Islet precursor cell (in vitro differentiated cells): ENCODE measurements at regions not wholly inside any gene's neighbourhood (a gene's known extent, or its start where the extent isn't known, plus 50 kb on each side); places are given as distances from the start of the nearest gene placed in this dataset.
"Not testable (repeated sequence)": the region's sequence is repeated elsewhere in the genome, so short reads cannot be mapped to it uniquely, and the experiment has no call there.

Experiments
- DNase-seq: peaks from one replicate; pipeline ENCODE4 v3.0.0-alpha.2; 2018

GRCh38 chr9:2279138-2279537 lies 264.0 kb downstream of the SMARCA2 start:
- DNase-seq = not testable (repeated sequence)

- peak; percentile 96 for DNase-seq
Observed at GRCh38 chr9:2281031-2281802, 266.1 kb downstream of the SMARCA2 start.

DNA sequence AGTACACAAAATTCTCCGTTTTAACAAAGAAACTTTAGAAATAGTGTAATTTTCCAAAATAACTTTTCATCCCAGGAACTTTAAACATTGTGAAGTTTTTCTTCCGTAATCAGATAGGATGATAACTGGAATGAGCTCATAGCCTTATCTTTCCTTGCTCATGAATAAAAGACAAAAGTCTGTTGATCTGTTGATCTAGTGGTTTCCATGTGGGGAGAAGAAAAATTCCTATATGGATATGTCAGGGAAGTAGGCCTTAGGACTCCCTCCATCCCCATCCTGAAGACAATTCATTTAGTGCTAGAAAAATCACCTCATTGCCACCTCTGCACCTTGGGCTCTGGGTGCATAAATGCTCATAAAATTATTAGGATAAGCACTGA lies 266.6 kb downstream of the SMARCA2 start:
- no peak for DNase-seq

GRCh38 chr9:2284770-2285169 lies 269.6 kb downstream of the SMARCA2 start:
- DNase-seq = no peak

- no peak for DNase-seq
Observed at GRCh38 chr9:2285416-2286332, 270.5 kb downstream of the SMARCA2 start.

DNA sequence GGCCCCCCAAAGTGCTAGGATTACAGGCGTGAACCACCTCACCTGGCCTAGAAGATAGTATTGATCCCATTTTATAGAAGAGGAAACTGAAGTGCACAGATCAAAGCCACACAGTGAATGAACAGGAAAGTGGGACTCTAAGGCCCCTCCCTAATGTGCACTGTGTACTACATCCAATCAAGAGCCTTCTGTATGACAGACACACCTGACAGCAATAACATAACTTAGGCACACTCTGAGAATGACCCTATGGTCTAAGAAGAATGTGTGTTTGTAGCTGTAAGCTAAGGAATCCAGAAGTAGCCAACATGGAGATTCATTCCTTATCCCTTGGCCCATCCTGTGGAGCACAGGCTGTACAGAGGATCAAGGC lies 271.2 kb downstream of the SMARCA2 start:
- DNase-seq = no peak

GRCh38 chr9:2286825-2287455 lies 271.8 kb downstream of the SMARCA2 start:
- no peak for DNase-seq

- DNase-seq = no peak
Observed at GRCh38 chr9:2288309-2288708, 273.2 kb downstream of the SMARCA2 start.

GRCh38 chr9:2289263-2289662 lies 274.1 kb downstream of the SMARCA2 start:
- no peak for DNase-seq

DNA sequence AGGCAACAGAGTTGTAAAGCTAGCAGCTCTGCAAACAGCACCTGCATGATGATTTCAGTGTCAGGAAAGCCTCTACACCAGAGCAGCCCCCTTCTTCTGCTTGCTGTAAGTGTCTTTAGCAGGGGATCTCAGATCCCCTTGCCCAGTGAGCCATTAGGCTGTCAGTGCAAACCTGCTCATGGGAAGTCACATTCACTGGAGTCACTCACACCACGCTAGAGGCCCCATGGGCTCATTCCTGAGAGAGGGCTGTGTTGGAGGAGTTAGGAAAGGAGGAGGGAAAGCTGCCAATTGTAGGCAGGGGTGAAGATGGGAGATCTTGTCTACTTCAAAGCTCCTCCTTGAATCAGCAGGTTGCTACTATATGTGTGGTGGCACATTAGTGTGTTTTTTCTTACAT lies 275.2 kb downstream of the SMARCA2 start:
- no peak for DNase-seq

GRCh38 chr9:2291980-2292704 lies 277.0 kb downstream of the SMARCA2 start:
- DNase-seq = no peak

DNA sequence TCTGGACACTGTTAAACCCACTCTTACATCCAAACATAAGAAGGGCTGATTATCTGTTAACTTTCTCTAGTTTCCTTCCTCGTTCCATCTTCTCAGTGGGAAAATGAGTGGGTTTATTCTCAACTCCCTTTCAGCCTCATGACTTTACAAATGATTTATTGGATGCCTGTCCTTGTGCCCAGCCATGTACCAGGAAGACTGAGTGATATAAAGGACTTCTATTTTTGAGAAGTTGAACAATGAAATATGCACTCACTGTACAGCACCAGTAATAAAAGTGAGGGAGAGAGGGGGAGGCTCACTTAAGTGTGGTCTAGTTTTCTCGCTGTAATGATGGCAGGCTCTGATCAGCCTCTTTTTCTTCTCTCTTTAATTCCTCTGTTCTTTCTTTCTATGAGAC lies 277.6 kb downstream of the SMARCA2 start:
- DNase-seq = no peak

- no peak for DNase-seq
Observed at GRCh38 chr9:2297771-2298170, 282.6 kb downstream of the SMARCA2 start.

- no peak for DNase-seq
Observed at GRCh38 chr9:2298217-2298616, 283.1 kb downstream of the SMARCA2 start.

DNA sequence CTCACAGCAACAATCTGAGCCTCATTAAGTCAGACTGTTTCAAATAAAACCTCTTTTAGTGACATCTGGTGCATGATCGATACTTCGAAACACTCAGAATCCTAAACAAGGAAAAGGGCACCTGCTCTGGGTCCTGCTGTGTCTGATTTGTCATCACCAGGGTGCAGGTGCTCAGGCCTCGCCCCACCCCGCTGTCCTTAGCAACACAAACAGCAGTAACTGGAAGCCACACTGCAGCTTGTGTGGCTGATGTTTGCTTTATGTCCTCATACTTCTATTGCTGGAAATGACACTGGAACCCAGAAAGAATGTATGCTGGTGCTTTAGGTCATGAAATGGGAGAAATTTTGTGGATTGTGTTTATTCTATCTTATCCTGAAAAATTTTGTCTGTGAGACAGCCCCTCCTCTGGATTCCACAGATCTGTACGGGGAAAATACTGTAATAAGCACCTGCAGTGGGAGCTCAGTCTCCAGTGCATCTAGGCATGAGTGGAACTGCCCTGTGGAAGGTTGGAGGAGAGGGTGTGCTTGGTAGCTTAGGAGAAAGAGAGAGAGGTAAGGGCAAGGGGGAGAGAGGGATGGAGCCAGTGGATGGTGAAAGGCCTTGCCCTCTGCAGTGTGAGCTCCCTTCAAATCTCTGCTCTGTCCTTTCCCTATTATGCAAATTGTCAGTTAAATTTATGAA lies 284.2 kb downstream of the SMARCA2 start:
- DNase-seq = no peak

DNA sequence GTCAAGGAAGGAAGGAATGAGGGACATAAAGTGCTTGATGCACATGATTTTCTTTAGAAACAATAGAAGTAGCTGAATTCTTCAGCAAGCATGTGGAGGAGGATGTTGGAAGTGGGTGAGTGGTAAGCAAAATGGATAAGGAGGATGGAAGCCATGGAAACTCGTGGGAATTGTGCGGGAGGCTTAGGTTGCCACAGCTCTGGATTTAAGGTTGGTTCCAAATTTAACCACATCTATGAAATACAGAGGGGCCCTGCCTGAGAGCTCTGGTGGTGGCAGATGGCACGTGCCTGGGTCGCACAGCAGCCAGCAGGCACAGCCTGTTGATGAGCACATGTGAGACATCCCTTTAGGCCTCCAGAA lies 284.7 kb downstream of the SMARCA2 start:
- DNase-seq = no peak

GRCh38 chr9:2300325-2300724 lies 285.2 kb downstream of the SMARCA2 start:
- DNase-seq = no peak

DNA sequence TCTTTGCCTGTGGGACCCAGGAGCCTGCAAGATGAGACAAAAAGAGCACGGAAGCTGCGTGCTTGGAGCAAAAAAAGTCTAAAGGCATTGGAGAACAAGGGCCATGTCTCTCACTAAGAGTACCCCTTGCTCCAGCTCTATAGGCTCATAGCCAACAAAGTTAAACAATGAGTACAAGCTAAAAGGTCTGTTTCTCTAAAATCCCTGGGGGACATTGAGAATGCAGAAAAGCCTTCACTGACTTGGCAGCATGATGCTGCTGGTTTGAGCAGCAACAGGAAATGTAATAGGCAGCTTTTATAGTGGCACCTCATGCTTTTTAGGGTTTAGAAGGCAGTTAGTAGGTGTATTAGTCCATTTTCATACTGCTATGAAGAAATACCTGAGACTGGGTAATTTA lies 287.5 kb downstream of the SMARCA2 start:
- no peak for DNase-seq

- no peak for DNase-seq
Observed at GRCh38 chr9:2303056-2303455, 287.9 kb downstream of the SMARCA2 start.

DNA sequence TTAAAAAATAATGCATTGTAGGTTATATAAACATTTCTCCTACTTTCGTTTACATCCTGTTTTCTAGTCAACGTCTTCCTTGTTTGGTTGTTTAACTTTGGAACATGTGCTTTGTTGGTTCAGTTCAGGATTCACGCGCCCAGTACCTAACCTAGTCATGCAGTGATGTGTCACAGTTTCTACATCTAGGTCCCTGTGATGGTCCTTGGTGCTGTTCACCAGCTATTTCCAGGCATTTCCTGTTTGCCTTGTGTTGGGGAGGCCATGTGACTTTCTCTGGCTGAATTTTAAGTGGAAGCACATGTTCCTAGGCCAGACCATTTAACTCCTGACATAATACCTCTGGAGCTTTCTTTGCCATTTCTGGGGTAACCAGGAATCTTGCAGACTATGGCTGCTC lies 292.3 kb downstream of the SMARCA2 start:
- DNase-seq = no peak

GRCh38 chr9:2311920-2312319 lies 296.8 kb downstream of the SMARCA2 start:
- DNase-seq = no peak

- DNase-seq = no peak
Observed at GRCh38 chr9:2313512-2313911, 298.4 kb downstream of the SMARCA2 start.

GRCh38 chr9:2317591-2317990 lies 302.4 kb downstream of the SMARCA2 start:
- DNase-seq = no peak
